ENCODE measurements at regions not wholly inside any gene's neighbourhood (a gene's known extent, or its start where the extent isn't known, plus 50 kb on each side); places are given as distances from the start of the nearest gene placed in this dataset.

DNA sequence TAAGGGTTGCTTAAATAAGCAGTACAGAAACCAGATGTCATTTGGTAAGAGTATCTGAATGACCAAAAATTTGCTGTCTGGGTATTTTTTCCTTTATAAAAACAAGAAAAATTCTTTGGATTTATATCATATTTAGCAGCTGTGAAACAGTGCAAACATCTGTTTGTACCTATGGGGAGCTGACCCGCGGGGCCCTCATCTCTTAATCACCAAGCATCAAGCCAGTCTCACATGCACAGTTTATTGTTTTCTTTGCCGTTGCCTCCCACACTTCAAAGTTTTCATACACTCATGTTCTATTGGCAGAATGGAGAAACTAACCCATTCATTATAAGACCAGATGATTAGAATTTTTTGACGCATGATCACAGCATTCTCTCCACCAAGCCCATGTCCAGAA, 142.2 kb downstream of the BMP4 start:
- TF ChIP-seq STAT1 (IDR thresholded peaks at IDR 0.05; ENCODE audit: unreplicated experiment) (no peak), POLR2AphosphoS5 (IDR thresholded peaks at IDR 0.05; ENCODE audit: low read depth) (no peak), EZH2phosphoT487 (IDR thresholded peaks at IDR 0.05; ENCODE audit: unreplicated experiment) (no peak), EZH2 (IDR thresholded peaks at IDR 0.05; ENCODE audit: low read depth, unreplicated experiment) (no peak), JUNB (IDR thresholded peaks at IDR 0.05; ENCODE audit: unreplicated experiment) (no peak), CREB1 (CRISPR knock-in tag; IDR thresholded peaks at IDR 0.05; ENCODE audit: low read depth) (no peak), ZNF331 (CRISPR knock-in tag; IDR thresholded peaks at IDR 0.05; ENCODE audit: low read depth) (no peak)
- TF ChIP-seq, protein P1, sequence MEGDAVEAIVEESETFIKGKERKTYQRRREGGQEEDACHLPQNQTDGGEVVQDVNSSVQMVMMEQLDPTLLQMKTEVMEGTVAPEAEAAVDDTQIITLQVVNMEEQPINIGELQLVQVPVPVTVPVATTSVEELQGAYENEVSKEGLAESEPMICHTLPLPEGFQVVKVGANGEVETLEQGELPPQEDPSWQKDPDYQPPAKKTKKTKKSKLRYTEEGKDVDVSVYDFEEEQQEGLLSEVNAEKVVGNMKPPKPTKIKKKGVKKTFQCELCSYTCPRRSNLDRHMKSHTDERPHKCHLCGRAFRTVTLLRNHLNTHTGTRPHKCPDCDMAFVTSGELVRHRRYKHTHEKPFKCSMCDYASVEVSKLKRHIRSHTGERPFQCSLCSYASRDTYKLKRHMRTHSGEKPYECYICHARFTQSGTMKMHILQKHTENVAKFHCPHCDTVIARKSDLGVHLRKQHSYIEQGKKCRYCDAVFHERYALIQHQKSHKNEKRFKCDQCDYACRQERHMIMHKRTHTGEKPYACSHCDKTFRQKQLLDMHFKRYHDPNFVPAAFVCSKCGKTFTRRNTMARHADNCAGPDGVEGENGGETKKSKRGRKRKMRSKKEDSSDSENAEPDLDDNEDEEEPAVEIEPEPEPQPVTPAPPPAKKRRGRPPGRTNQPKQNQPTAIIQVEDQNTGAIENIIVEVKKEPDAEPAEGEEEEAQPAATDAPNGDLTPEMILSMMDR (conservative IDR thresholded peaks at IDR 0.05; ENCODE audit: low read depth in 2 of 2), result no peak
- TF ChIP-seq, protein P2, sequence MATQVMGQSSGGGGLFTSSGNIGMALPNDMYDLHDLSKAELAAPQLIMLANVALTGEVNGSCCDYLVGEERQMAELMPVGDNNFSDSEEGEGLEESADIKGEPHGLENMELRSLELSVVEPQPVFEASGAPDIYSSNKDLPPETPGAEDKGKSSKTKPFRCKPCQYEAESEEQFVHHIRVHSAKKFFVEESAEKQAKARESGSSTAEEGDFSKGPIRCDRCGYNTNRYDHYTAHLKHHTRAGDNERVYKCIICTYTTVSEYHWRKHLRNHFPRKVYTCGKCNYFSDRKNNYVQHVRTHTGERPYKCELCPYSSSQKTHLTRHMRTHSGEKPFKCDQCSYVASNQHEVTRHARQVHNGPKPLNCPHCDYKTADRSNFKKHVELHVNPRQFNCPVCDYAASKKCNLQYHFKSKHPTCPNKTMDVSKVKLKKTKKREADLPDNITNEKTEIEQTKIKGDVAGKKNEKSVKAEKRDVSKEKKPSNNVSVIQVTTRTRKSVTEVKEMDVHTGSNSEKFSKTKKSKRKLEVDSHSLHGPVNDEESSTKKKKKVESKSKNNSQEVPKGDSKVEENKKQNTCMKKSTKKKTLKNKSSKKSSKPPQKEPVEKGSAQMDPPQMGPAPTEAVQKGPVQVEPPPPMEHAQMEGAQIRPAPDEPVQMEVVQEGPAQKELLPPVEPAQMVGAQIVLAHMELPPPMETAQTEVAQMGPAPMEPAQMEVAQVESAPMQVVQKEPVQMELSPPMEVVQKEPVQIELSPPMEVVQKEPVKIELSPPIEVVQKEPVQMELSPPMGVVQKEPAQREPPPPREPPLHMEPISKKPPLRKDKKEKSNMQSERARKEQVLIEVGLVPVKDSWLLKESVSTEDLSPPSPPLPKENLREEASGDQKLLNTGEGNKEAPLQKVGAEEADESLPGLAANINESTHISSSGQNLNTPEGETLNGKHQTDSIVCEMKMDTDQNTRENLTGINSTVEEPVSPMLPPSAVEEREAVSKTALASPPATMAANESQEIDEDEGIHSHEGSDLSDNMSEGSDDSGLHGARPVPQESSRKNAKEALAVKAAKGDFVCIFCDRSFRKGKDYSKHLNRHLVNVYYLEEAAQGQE (IDR thresholded peaks at IDR 0.05; ENCODE audit: unreplicated experiment), result no peak
- TF ChIP-seq, protein P3, sequence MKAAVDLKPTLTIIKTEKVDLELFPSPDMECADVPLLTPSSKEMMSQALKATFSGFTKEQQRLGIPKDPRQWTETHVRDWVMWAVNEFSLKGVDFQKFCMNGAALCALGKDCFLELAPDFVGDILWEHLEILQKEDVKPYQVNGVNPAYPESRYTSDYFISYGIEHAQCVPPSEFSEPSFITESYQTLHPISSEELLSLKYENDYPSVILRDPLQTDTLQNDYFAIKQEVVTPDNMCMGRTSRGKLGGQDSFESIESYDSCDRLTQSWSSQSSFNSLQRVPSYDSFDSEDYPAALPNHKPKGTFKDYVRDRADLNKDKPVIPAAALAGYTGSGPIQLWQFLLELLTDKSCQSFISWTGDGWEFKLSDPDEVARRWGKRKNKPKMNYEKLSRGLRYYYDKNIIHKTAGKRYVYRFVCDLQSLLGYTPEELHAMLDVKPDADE (IDR thresholded peaks at IDR 0.05), result no peak

Measured in GM23338 (cell line).